ENCODE measurements at regions not wholly inside any gene's neighbourhood (a gene's known extent, or its start where the extent isn't known, plus 50 kb on each side); places are given as distances from the start of the nearest gene placed in this dataset.

GRCh38 chr11:115682101-115682500, 177.9 kb upstream of the CADM1 start:
- TF ChIP-seq CSDC2 (CRISPR knock-in tag; IDR thresholded peaks at IDR 0.05) (no peak), RARB (CRISPR knock-in tag; IDR thresholded peaks at IDR 0.05) (no peak), PPARA (CRISPR knock-in tag; IDR thresholded peaks at IDR 0.05; ENCODE audit: borderline replicate concordance) (no peak), ISL1 (CRISPR knock-in tag; IDR thresholded peaks at IDR 0.05) (no peak), ESRRG (CRISPR knock-in tag; IDR thresholded peaks at IDR 0.05) (no peak), GLIS3 (CRISPR knock-in tag; IDR thresholded peaks at IDR 0.05) (no peak), POU6F1 (CRISPR knock-in tag; IDR thresholded peaks at IDR 0.05; ENCODE audit: borderline replicate concordance, low read depth) (no peak), OSR1 (CRISPR knock-in tag; IDR thresholded peaks at IDR 0.05) (no peak), BACH2 (CRISPR knock-in tag; IDR thresholded peaks at IDR 0.05; ENCODE audit: borderline replicate concordance) (no peak), ARNTL (CRISPR knock-in tag; IDR thresholded peaks at IDR 0.05; ENCODE audit: borderline replicate concordance, low read depth) (no peak), TCF4 (CRISPR knock-in tag; IDR thresholded peaks at IDR 0.05; ENCODE audit: borderline replicate concordance) (no peak), ZNF8 (CRISPR knock-in tag; IDR thresholded peaks at IDR 0.05) (no peak), SNAI2 (CRISPR knock-in tag; IDR thresholded peaks at IDR 0.05) (no peak), ZFP30 (CRISPR knock-in tag; IDR thresholded peaks at IDR 0.05) (no peak), ZNF70 (CRISPR knock-in tag; IDR thresholded peaks at IDR 0.05) (no peak), CREB5 (CRISPR knock-in tag; IDR thresholded peaks at IDR 0.05; ENCODE audit: low read depth) (no peak), TOX (CRISPR knock-in tag; IDR thresholded peaks at IDR 0.05; ENCODE audit: borderline replicate concordance) (no peak), ZNF565 (CRISPR knock-in tag; conservative IDR thresholded peaks at IDR 0.05; ENCODE audit: low read depth) (no peak)
- no peak for ATAC-seq

- no peak for TF ChIP-seq PATZ1 (CRISPR knock-in tag; IDR thresholded peaks at IDR 0.05; ENCODE audit: borderline replicate concordance)
- no peak for TF ChIP-seq ZC3H10 (CRISPR knock-in tag; IDR thresholded peaks at IDR 0.05)
- no peak for TF ChIP-seq ISL1 (CRISPR knock-in tag; IDR thresholded peaks at IDR 0.05)
- no peak for TF ChIP-seq ZNF70 (CRISPR knock-in tag; IDR thresholded peaks at IDR 0.05)
- no peak for TF ChIP-seq TSHZ2 (CRISPR knock-in tag; IDR thresholded peaks at IDR 0.05)
- TF ChIP-seq TCF4 (CRISPR knock-in tag; IDR thresholded peaks at IDR 0.05; ENCODE audit: borderline replicate concordance) = no peak
- TF ChIP-seq BACH2 (CRISPR knock-in tag; IDR thresholded peaks at IDR 0.05; ENCODE audit: borderline replicate concordance) = no peak
- no peak for TF ChIP-seq CREB5 (CRISPR knock-in tag; IDR thresholded peaks at IDR 0.05; ENCODE audit: low read depth)
- no peak for TF ChIP-seq ZFP3 (CRISPR knock-in tag; IDR thresholded peaks at IDR 0.05)
- no peak for TF ChIP-seq TOX (CRISPR knock-in tag; IDR thresholded peaks at IDR 0.05; ENCODE audit: borderline replicate concordance)
- no peak for ATAC-seq
Measured at GRCh38 chr11:115679945-115680344, 175.7 kb upstream of the CADM1 start.

- ATAC-seq = no peak
- TF ChIP-seq ISL1 (CRISPR knock-in tag; IDR thresholded peaks at IDR 0.05) = no peak
Measured at GRCh38 chr11:115678942-115679341, 174.7 kb upstream of the CADM1 start.
